Endothelial cell of umbilical vein (primary cell): ENCODE measurements at regions not wholly inside any gene's neighbourhood (a gene's known extent, or its start where the extent isn't known, plus 50 kb on each side); places are given as distances from the start of the nearest gene placed in this dataset.
A peak's percentile ranks its signal among the peaks of the same experiment; 100 is the strongest.

Source experiments
- BruUV-seq: library from RNA; stranded (reverse); fragments of 400-500 nt; replicated peaks from 2 replicates; lab custom pipeline; 2021; lab: Mats Ljungman, UMichigan
- CTCF ChIA-PET: fragments of 300-600, 350-600 bp; sonication (Branson Sonifier 250); formaldehyde crosslinking; loops from one replicate; lab custom pipeline; 2021; ENCODE audit warnings: antibody characterized with exemption, inconsistent platforms; lab: Charles Lee
- POLR2A ChIA-PET: fragments of 300-600, 350-600 bp; sonication (Branson Sonifier 250); formaldehyde crosslinking; loops from one replicate; lab custom pipeline; 2021; ENCODE audit warnings: antibody characterized with exemption, inconsistent platforms; lab: Charles Lee
- DNase-seq: peaks from one replicate; pipeline ENCODE4 v3.0.0-alpha.2; 2011; ENCODE audit warnings: low read depth, low spot score
- FAIRE-seq: peaks from 2 replicates; lab custom pipeline; 2011; peaks lifted over from hg19 to GRCh38; lab: Jason Lieb, UNC
- H2AFZ ChIP-seq: 2 replicates; pipeline ENCODE4 v1.6.0; 2012; ENCODE audit warnings: low read depth, low read length, control low read depth, inconsistent platforms
- H3K27ac ChIP-seq: 2 replicates; pipeline ENCODE4 v1.5.1; 2011; ENCODE audit warnings: low read depth, mild to moderate bottlenecking, control low read depth, low read length, moderate library complexity; ENCODE audit not compliant: insufficient read depth
- H3K27me3 ChIP-seq, 2 experiments: 2 replicates each; pipeline versions ENCODE4 v1.6.0 to v1.6.1; 2011; ENCODE audit warnings: low read length in 2 of 2, mixed read lengths in 1 of 2; ENCODE audit not compliant: control insufficient read depth in 2 of 2, insufficient read depth in 2 of 2
- H3K36me3 ChIP-seq, 2 experiments: 2 replicates in 1 of 2; 3 replicates in 1 of 2; pipeline ENCODE4 v1.5.1; 2011; ENCODE audit warnings: low read length in 2 of 2, mild to moderate bottlenecking in 1 of 2, moderate library complexity in 1 of 2; ENCODE audit not compliant: control insufficient read depth in 2 of 2, insufficient read depth in 2 of 2; ENCODE audit errors: extremely low read depth in 1 of 2
- H3K4me1 ChIP-seq: 3 replicates; pipeline ENCODE4 v1.5.1; 2011; ENCODE audit warnings: mild to moderate bottlenecking, low read length; ENCODE audit not compliant: control insufficient read depth, insufficient read depth; ENCODE audit errors: extremely low read depth
- H3K4me2 ChIP-seq: 2 replicates; pipeline ENCODE4 v1.6.1; 2011; ENCODE audit warnings: low read length, control low read depth, mixed read lengths; ENCODE audit not compliant: insufficient read depth
- H3K4me3 ChIP-seq, 3 experiments: fragments of 200-600 bp in 1 of 3; sonication (generic), shearing (Covaris generic) in 1 of 3; replicated peaks in 1 of 3; 2 replicates each; pipeline ENCODE4 v1.5.1; 2011 to 2016; ENCODE audit warnings: control low read depth in 3 of 3, low read length in 3 of 3, mild to moderate bottlenecking in 2 of 3, inconsistent platforms in 1 of 3, low read depth in 1 of 3, moderate library complexity in 1 of 3; ENCODE audit not compliant: insufficient read depth in 1 of 3
- H3K79me2 ChIP-seq: 2 replicates; pipeline ENCODE4 v1.6.0; 2012; ENCODE audit warnings: low read length, inconsistent platforms; ENCODE audit not compliant: control insufficient read depth, insufficient read depth
- H3K9ac ChIP-seq: replicated peaks from 2 replicates; pipeline ENCODE3; 2011; ENCODE audit warnings: low read length, control low read depth; ENCODE audit not compliant: insufficient read depth; ENCODE audit errors: extremely low read depth
- H3K9me1 ChIP-seq: replicated peaks from 3 replicates; pipeline ENCODE4 v1.6.0; 2011; ENCODE audit warnings: mild to moderate bottlenecking, low read length; ENCODE audit not compliant: control insufficient read depth, insufficient read depth; ENCODE audit errors: extremely low read depth
- H3K9me3 ChIP-seq: replicated peaks from 2 replicates; pipeline ENCODE4 v1.5.1; 2012; ENCODE audit warnings: low read length, inconsistent platforms; ENCODE audit not compliant: control insufficient read depth, insufficient read depth
- H4K20me1 ChIP-seq: replicated peaks from 2 replicates; pipeline ENCODE3; 2011; ENCODE audit warnings: mild to moderate bottlenecking, low read length; ENCODE audit not compliant: control insufficient read depth, insufficient read depth; ENCODE audit errors: extremely low read depth
- FOS ChIP-seq: IDR thresholded peaks from 2 replicates; pipeline ENCODE4 v1.6.1; 2011; ENCODE audit warnings: mild to moderate bottlenecking, low read length, moderate library complexity, borderline replicate concordance; ENCODE audit not compliant: insufficient read depth
- GATA2 ChIP-seq: IDR thresholded peaks from 2 replicates; pipeline ENCODE4 v1.7.0; 2011; ENCODE audit warnings: low read depth, mild to moderate bottlenecking, moderate library complexity, mixed read lengths, low read length; ENCODE audit not compliant: insufficient read length, insufficient read depth
- JUN ChIP-seq: IDR thresholded peaks from 2 replicates; pipeline ENCODE4 v1.6.1; 2011; ENCODE audit warnings: borderline replicate concordance, low read depth; ENCODE audit not compliant: insufficient read length, insufficient read depth
- MYC ChIP-seq: IDR thresholded peaks from one replicate; pipeline ENCODE4 v1.6.1; 2011; ENCODE audit warnings: mild to moderate bottlenecking, low read depth, low read length
- POLR2AphosphoS5 ChIP-seq: IDR thresholded peaks from 2 replicates; pipeline ENCODE4 v1.6.1; 2012; ENCODE audit warnings: low read depth, mild to moderate bottlenecking, control low read depth, low read length, moderate library complexity; ENCODE audit not compliant: insufficient read depth
- dilution Hi-C: fragments of 300-500 bp; cut with MboI; formaldehyde crosslinking; loops from one replicate; pipeline ENCODE4 v1.15.0; 2019; ENCODE audit warnings: low sequenced_read_pairs; ENCODE audit not compliant: extremely low pct_ligation_motif_present
- intact Hi-C: fragments of 100-400 bp; cut with micrococcal nuclease; formaldehyde crosslinking; loops from one replicate; pipeline ENCODE4 v1.10.0; 2022
- TF ChIP-seq, protein P1 (sequence below), 2 donors: IDR thresholded peaks; 1 replicate in 1 of 2; 2 replicates in 1 of 2; pipeline ENCODE4 v1.5.1; 2011; ENCODE audit warnings: low read length in 2 of 2, mild to moderate bottlenecking in 2 of 2, moderate library complexity in 2 of 2, control low read depth in 1 of 2, inconsistent platforms in 1 of 2, low read depth in 1 of 2; ENCODE audit not compliant: insufficient read depth in 1 of 2; ENCODE audit errors: extremely low read depth in 1 of 2
- TF ChIP-seq, protein P2 (sequence below): IDR thresholded peaks from 2 replicates; pipeline ENCODE4 v1.6.1; 2011; ENCODE audit not compliant: insufficient read depth, insufficient read length

DNA sequence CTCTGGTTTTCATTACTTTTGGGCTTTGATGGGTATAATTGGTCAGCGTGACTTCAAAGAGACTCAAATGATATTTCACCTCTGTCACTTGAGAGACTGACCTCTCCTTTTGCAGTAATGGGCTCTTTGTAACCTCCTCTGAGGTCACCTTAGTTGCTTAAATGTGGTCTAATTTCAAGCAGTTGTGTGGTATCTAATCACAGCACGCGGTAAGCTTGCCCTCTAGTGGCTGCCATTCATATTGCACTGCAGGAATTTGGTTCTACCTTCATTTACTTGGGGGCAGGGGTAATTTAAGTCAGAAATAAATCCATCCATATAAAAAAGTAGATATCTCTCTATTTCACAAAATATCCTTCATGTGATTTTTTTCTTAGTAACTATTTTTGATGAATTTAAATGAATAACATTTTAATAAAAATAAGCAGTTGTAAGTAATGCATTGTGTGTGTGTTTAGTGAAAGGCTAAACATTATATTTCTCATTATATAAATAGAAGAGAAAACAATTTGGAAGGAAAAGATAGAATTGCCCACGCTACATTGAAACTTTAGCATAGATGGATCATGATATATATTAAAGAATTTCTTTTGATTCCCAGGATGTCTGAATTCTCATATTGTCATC lies 55.0 kb upstream of the ANO3 start:
- dilution Hi-C loops, result no loop called here
- no peak overlapping the region for H3K27ac ChIP-seq
- no peak overlapping the region for H3K4me2 ChIP-seq
- peak overlapping the region; percentile 70 for H2AFZ ChIP-seq
- CTCF ChIA-PET, result interaction anchor here (1.0 to 3.1 kb wide), 6 partner anchors 10 to 296 kb away, joined by 3 to 69 read pairs (median 4); no protein-coding TSS in a partner anchor
- no peak overlapping the region for H3K4me3 ChIP-seq
- BruUV-seq, result no TSS peak
- intact Hi-C loops, result loop anchor here (1.0 to 5.0 kb wide), 3 partner anchors 50 to 295 kb away; no protein-coding TSS in a partner anchor
- H3K9ac ChIP-seq, result no peak overlapping the region
- H3K27me3 ChIP-seq, result no peaks in the 10 kb centered on the region
- H3K79me2 ChIP-seq, result no peaks in the 10 kb centered on the region
- no peaks in the 10 kb centered on the region for H3K36me3 ChIP-seq
- FAIRE-seq (peak; percentile 80), DNase-seq (peak; percentile 87)
- no peaks in the 10 kb centered on the region for H3K9me1 ChIP-seq
- H3K9me3 ChIP-seq, result no peaks in the 10 kb centered on the region
- peaks cover 3% of the 10 kb centered on the region for H3K4me1 ChIP-seq
- TF ChIP-seq, protein P1, sequence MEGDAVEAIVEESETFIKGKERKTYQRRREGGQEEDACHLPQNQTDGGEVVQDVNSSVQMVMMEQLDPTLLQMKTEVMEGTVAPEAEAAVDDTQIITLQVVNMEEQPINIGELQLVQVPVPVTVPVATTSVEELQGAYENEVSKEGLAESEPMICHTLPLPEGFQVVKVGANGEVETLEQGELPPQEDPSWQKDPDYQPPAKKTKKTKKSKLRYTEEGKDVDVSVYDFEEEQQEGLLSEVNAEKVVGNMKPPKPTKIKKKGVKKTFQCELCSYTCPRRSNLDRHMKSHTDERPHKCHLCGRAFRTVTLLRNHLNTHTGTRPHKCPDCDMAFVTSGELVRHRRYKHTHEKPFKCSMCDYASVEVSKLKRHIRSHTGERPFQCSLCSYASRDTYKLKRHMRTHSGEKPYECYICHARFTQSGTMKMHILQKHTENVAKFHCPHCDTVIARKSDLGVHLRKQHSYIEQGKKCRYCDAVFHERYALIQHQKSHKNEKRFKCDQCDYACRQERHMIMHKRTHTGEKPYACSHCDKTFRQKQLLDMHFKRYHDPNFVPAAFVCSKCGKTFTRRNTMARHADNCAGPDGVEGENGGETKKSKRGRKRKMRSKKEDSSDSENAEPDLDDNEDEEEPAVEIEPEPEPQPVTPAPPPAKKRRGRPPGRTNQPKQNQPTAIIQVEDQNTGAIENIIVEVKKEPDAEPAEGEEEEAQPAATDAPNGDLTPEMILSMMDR (IDR thresholded peaks at IDR 0.05; ENCODE audit: extremely low read depth in 1 of 2, insufficient read depth in 1 of 2, low read depth in 1 of 2, low read length in 2 of 2), result peak; percentile 82 to 89
- TF ChIP-seq POLR2AphosphoS5 (no peak), MYC (no peak)
- no peaks in the 10 kb centered on the region for H4K20me1 ChIP-seq
- POLR2A ChIA-PET, result no interaction called here

DNA sequence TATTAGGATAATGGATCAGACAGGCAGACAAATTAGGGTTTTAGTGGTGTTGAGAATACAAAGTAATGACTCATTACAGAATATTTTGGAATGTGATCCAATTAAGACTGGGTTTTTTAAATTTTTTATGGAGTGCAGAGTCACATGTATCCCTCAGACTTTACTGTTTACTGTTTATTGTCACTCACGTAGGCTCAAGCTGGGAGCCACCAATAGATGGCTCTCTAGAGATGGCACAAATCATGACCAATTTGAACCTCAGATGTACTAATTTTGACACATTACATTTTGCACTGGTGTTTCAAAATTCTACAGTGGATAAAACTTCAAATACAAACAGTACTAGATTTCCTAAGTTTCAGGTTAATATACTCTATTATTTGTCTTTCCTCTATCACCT lies 53.6 kb upstream of the ANO3 start:
- ChIA-PET CTCF (interaction anchor here (2.5 to 3.1 kb wide), 2 partner anchors 50 to 297 kb away, joined by 20 to 69 read pairs; no protein-coding TSS in a partner anchor), POLR2A (no interaction called here)
- no peak overlapping the region for H3K4me3 ChIP-seq
- intact Hi-C loops, result loop anchor here (5.0 kb wide), 1 partner anchor 141 kb away; no protein-coding TSS in a partner anchor
- H3K9me1 ChIP-seq, result no peaks in the 10 kb centered on the region
- peaks cover 3% of the 10 kb centered on the region for H3K4me1 ChIP-seq
- no peak overlapping the region for H3K4me2 ChIP-seq
- no peak overlapping the region for H3K27ac ChIP-seq
- FAIRE-seq (no peak), DNase-seq (no peak)
- no peak for TF ChIP-seq FOS
- TF ChIP-seq GATA2, result no peak
- TF ChIP-seq, protein P2, sequence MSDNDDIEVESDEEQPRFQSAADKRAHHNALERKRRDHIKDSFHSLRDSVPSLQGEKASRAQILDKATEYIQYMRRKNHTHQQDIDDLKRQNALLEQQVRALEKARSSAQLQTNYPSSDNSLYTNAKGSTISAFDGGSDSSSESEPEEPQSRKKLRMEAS, result no peak
- TF ChIP-seq, protein P1 (IDR thresholded peaks at IDR 0.05; ENCODE audit: extremely low read depth in 1 of 2, insufficient read depth in 1 of 2, low read depth in 1 of 2, low read length in 2 of 2), result no peak
- no peak for TF ChIP-seq JUN
- H3K9ac ChIP-seq, result no peak overlapping the region
- no TSS peak for BruUV-seq
- dilution Hi-C loops, result no loop called here
- H3K9me3 ChIP-seq, result no peaks in the 10 kb centered on the region
- H3K79me2 ChIP-seq, result no peaks in the 10 kb centered on the region
- H2AFZ ChIP-seq, result no peak overlapping the region
- no peaks in the 10 kb centered on the region for H3K27me3 ChIP-seq
- no peaks in the 10 kb centered on the region for H4K20me1 ChIP-seq
- H3K36me3 ChIP-seq, result no peaks in the 10 kb centered on the region
